HG02852 (cell line): ENCODE measurements at regions not wholly inside any gene's neighbourhood (a gene's known extent, or its start where the extent isn't known, plus 50 kb on each side); places are given as distances from the start of the nearest gene placed in this dataset.
"Not testable (repeated sequence)": the region's sequence is repeated elsewhere in the genome, so short reads cannot be mapped to it uniquely, and the experiment has no call there.

Source experiments
- ATAC-seq: cut with Tn5 transposase; IDR thresholded peaks from one replicate; pipeline ENCODE4 v1.9.1; 2021; ENCODE audit warnings: mild to moderate bottlenecking, moderate library complexity; ENCODE audit not compliant: unreplicated experiment

DNA sequence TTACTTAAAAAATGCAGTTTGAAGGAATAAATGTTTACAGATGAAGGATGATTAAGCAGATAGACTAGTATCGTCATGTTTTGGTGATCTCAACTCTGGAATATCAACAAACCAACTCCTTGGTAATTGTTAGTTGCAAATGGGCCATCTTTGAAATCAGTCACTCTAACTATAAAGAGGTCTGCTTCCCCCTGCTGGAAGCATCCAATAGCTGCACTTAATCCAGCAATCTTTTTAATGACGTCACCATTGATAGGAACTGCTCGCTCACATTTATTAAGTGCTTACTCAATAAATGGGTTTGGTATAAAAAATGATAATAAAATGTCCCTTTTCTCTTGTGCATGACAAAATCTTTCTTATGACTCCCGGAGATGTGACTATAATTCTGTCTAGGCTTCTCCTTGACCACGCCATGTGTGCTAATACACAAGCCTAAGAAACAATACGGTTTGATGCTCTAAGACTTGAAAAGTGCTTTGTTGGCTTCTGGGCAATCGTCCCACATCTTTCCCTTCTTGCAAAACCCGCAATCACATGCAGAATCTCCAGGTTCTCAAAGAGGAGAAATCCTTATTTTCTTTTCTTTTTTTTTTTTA, 227.6 kb upstream of the POU1F1 start:
- ATAC-seq: peak; percentile 92

DNA sequence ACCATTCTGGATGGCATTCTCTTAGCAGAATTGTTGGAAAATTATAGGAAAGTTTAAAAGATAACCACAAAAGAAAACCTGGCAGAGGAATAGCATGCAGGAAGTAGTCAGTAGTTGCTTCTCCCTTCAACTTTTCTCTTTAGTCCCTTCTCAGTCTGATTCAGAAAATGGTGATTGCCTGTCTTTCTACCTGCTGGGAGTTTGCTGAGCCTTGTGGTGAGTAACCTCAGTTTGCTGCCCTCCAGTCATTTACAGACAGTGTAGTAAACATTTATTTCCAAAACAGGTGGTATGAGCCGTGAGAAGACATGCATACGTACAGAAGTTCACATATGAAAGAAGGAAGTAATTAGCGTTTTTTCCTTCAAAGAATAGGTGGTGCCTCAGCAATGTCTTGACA, 224.7 kb upstream of the POU1F1 start:
- no peak for ATAC-seq

DNA sequence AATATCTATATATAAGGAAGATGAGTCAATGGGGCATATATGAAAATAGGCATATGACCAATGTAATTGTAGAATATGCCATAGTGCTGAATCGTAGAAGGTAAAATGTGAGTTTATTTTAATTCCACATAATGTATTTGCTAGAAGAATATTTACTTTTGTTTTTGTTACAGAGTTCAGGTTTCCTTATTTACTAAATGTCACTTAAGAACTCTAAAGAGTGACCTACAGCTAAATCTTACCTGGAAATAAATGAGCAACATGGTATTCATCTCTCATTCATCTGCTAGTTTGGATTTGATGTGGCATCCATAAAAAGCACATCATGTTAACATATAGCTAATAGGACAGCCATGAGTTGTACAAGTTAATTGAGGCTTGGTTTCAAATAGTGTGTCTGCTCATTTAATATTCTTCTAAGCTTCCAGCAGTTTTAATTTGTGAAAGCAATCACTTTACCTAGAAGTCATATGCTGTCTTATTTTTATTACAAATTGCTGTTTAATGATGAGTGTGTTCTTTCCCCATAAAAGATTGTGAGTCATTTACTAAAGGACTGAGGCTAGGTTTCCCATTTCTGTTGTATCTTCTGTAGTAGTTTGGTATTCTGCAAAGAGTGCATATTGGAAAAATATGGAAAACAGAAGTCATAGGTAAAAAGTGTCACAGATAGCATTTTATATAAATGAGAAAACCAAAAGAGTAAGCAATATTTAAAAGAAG, 222.1 kb upstream of the POU1F1 start:
- no peak for ATAC-seq

DNA sequence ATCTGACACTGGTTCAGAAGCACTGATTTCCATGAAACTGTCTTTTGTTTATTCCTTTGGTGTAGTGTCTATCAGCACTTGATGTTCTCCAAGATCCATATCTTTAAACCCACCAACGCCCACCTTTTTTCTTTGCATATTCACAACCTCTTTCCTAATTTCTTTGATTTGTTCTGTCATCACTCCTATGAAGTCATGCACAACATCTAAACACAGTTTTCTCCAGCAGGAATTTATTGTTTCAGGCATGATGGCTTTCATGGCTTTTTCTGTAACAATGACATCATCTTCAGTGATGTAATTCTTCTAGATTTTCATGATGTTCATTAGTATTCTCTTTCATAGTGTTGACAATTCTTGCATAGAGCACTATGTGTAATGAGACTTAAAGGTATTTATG, 219.6 kb upstream of the POU1F1 start:
- no peak for ATAC-seq

DNA sequence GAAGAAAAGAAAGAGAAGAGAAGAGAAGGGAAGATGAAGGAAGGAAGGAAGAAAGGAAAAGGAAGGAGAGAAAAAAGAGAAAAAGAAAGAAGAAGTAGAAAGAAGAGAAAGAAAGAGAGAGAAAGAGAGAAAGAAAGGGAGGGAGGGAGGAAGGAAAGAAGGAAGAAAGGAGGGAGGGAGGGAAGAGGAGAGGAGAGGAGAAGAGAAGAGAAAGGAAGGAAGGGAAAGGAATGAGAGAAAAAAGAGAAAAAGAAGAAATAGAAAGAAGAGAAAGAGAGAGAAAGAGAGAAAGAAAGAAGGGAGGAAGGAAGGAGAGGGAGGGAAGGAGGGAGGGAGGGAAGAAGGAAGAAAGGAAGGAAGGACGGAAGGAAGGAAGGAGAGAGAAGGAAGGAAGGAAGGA, 217.9 kb upstream of the POU1F1 start:
- ATAC-seq: no peak

DNA sequence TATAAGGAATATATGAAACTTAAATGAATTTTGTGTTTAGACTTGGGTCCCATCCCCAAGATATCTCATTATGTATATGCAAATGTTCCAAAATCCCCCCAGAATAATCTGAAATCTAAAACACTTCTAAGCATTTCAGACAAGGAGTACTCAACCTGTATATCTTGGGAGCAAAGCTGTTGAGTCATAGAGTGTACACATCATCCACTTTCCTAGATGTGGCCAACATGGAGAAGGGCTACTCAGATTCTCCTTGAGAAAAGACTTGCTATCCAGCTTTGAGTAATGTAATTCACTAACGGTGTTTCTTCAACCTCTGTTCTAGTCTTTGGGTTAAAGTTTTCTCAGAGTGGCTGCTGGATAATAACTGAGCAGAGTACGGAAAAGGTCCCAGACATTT, 215.5 kb upstream of the POU1F1 start:
- no peak for ATAC-seq

DNA sequence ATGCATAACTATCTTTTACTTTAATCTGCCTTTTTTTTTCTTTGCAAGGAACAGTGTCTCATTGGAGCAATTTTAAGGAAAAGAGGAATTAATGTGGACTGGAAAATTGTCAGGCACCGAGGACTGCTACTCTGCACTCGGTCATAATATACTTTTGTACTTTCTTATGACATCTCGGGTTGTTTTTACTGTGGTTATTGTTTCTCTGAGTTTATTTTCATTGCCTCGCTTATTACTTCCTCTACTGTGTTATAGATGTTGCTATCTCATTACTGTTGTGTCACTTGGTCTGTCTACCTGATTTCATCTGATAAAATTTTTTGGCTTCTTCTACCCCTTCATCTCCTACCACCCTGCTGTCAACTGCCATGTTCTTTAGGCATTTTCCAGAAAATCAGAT, 213.5 kb upstream of the POU1F1 start:
- ATAC-seq: no peak

DNA sequence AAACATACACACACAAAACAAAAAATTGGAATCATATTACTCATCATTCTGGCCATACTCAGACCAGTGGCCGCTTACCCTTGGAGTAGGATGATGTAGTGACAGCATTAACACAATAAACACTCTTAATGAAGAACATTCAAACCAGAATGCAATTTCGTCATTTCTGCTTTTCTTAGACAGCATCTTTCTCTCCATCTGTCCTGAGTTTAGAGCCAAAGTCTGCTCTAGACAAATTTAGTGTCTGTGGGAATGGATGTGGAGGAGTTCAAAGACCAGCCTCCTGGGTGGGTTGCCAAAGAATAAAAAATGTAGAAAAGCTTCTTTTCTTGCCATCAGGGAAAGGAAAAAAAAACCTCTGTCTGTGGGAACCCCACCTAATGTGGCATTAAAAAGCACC, 212.4 kb upstream of the POU1F1 start:
- no peak for ATAC-seq

DNA sequence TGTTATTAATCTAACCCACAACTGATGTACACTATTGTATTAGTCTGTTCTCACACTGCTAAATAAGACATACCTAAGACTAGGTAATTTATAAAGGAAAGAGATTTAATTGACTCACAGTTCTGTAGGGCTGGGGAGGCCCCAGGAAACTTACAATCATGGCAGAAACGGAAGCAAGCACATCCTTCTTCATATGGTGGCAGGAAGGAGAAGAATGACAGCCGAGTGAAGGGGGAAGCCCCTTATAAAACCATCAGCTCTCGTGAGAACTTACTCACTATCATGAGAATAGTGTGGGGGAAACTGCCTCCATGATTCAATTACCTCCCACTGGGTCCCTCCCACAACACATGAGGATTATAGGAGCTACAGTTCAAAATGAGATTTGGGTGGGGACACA, 210.3 kb upstream of the POU1F1 start:
- not testable (repeated sequence) for ATAC-seq

DNA sequence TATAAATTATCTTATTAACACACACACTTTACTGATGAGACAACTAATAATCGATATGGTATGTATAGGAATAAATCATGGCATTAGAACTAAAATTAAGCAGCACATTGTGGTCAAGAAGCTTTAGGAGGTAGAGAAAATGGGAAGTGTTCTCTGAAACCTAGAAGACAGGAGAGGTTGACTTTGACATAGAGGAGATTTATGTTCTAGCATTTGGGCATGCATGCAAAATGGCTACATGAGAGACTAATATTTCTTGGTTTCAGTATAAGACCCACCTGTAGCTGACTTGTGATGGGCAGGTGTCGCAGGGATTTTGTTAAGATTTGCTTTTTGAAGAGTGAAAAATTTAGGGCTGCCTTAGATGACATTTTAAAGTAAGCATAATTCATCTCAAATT, 209.7 kb upstream of the POU1F1 start:
- no peak for ATAC-seq

DNA sequence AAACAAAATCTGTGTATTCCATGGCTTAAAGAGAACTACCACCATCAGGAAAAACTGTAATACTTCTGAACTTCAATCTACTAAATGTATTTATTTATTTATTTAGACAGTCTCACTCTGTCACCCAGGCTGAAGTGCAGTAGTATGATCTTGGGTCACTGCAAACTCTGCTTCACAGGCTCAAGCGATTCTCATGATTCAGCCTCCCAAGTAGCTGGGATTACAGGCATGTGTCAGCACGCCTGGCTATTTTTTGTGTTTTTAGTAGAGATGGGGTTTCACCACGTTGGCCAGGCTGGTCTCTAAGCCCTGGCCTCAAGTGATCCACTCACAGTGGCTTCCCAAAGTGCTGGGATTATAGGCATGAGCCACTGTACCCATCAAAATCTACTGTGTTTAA, 202.3 kb upstream of the POU1F1 start:
- no peak for ATAC-seq

DNA sequence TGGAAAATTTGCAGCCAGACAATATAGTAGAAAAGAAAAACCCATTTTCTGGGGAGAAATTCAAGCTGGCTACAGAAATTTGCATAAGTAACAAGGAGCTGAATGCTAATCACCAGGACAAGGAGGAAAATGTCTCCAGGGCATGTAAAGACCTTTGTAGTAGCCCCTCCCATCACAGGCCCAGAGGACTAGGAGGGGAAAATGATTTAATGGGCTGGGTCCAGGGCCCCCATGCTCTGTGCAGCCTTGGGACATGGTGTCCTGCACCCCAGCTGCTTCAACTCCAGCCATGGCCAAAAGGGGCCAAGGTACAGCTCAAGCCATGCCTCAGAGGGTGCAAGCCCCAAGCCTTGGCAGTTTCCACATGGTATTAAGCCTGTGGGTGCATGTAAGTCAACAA, 197.6 kb upstream of the POU1F1 start:
- ATAC-seq: no peak

DNA sequence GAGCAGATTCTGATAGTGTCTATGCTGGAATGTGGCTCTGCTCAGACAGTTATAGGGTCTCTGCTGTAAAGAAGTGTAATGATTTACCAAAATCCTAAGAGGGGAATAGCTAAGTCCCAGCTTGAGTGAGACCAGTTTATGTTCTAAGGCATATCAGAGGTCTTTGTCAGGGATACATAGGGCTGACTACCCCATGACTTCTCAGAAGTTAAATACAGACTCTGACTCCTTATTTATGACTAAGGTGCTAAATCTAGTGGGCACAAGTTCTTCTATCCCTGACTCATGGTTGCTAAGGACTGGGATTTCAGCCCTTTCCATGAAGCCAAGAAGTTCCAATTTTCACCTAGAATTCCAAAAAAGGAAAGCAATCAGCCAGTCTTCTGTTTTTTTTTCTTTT, 192.6 kb upstream of the POU1F1 start:
- ATAC-seq: no peak

DNA sequence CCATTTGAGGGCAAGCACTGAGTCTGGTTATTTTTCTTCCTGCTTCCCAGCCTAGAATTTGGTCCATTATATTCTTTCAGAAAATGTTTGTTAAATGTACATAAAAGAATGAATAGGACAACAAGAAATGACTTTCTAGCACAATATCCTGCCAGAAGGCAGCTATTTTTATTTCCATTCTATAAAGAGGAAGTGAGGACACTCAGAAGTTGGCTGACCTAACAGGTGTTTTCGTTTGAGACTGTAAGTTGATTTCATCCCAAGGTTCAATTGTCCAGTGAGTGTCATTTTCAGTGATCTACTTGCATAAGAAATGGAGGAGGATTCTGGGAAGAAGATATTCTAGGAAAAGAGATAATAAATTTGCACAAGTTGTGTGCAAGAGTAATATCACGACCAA, 191.9 kb upstream of the POU1F1 start:
- no peak for ATAC-seq

DNA sequence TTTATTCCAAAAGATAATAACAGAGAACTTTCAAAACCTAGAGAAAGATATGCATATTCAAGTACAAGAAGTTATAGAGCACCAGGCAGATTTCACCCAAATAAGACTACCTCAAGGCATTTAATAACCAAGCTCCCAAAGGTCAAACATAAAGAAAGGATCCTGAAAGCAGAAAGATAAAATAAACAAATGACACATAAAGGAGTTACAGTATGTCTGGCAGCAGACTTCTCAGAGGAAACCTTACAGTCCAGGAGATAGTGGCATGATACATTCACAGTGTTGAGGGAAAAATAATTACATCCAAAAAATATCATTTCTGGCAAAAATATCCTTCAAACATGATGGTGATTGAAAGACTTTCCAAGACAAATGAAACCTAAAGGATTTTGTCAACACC, 185.8 kb upstream of the POU1F1 start:
- ATAC-seq: no peak

DNA sequence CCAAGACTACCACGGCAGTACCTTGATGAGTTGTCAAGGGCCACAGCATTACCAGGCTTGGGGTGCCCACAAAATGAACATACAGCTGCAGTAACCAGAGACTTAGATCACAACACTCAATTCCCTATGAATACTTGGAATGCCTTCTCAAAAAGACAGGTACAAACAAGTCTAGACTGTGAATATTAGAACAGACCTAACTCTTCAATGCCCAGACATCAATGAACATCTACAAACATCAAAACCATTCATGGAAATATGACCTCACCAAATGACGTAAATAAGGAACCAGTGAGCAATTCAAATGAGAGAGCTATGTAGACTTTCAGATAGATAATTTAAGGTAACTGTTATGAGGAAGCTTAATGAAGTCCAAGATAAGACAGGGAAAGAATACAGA, 185.1 kb upstream of the POU1F1 start:
- ATAC-seq: no peak

DNA sequence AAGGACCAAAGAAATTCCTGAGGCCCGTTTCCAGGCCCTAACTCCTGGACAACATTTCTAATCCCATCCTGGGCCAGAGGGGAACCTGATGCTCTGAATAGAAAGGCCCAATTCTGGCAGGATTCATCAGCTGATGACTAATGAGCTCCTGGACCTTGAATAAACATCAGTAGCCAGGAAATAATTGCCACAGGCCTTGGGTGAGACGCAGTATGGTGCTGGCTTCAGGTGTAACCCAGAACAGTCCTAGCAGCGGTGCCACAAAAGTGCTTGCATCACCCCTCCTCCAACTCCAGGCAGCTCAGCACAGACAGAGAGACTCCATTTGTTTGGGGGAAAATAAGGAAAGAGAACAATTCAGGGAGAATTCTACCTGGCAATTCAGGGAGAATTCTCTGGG, 184.7 kb upstream of the POU1F1 start:
- no peak for ATAC-seq

DNA sequence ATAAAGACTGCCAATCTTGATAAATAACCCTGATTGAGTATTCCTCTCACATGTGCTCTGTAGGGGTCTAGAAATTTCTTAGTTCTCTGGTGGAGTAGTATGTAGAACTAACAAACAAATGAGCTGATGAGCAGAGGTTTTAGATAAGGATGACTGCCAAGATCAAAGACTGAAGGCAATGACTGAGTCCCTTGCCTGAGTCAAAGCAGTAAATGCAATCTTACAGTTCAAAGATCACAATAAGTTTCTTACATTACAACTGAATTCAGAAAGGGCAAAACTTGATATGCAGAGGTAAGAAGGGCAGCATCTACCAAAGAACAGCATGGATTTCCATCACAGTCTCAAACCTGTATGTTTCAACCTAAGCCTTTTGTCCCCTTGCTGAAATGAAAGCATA, 172.2 kb upstream of the POU1F1 start:
- no peak for ATAC-seq

DNA sequence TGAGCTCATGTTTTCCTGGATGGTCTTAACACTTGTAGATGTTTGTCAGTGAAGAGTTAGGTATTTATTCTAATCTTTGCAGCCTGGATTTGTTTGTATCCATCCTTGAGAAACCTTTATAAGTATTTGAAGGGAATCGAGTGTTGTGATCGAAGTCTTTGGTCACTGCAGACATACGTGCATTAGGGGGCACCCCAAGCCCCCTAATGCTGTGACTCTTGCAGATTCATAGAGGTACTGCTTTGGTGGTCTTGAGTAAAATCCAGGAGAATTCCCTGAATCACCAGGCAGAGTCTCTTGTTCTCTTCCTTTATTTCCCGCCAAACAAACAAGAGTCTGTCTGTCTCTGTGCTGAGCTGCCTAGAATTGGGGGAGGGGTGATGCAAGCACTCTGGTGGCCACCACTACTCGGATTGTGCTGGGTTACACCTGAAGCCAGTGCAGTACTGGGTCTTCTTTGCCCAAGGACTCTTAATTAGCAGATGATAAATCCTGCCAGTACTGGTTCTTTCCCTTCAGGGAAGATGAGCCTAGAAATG, 170.5 kb upstream of the POU1F1 start:
- no peak for ATAC-seq

DNA sequence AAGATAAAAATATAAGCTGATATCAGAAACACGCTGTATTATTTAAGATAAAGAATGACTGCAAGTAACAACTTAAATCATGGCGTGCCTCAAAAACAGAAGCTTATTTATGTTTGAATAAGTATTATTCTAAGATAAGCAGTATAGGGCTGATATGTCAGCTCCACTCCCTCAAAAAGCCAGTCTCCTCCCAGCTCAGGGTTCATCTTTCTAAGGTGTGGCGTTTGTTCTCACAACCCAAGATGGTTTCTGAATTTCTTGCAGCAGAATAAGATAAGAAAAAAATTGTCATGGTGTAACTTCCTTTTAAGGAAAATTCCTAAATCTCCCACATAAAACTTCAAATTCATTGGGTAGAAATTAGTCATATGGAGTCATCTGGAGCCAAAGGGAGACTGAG, 166.1 kb upstream of the POU1F1 start:
- no peak for ATAC-seq

DNA sequence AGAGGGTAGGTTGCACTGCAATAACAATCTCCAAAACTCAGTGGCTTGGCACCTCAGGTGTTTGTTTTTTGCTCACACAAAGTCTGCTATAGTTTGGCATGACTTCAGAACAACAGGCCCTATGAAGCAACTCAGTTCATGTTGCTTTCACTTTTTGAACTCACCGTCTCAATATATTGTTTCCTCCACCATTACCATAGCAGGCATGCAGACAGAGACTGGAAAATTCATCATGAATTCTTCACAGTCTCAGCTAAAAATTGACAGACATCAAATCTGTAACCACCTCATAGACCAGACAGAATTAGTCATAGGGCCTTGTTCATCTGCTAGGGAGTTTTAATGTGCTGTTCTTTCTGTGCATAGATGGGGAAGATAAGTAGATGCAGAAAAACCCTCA, 161.4 kb upstream of the POU1F1 start:
- no peak for ATAC-seq

DNA sequence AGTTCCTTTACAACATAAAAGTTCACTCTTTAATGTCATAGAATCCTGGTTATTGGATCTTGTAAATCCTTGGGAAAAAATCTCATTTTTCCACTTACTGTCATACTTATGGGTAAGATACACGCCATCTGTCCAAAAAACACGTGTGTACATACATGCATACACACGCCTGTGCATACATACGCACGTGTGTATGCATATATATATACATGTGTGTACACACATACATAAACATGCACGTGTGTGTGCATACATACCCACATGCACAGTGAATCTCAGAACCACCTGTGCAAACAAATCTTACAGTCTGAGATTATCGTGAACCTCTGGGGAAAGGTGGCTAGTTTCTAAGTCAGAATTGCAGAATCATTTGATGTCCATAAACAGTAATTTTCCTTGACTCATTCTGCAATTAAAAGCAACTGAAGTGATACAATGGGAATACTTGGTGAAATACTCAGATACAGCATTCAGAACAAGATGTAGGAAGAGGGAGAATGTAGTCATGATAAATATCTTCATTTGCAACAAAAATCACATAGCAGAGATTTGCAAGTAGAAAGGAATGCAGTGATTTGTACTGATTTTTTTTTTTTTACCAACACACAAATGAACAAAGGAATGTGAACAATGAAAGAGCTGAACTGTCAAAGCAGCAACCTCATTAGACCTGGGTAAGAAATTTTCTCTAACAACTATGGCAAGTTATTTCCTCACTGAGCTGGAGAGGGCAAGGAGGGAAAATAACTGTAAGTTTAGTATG, 160.6 kb upstream of the POU1F1 start:
- no peak for ATAC-seq
